HFF-Myc (cell line): ENCODE measurements at regions not wholly inside any gene's neighbourhood (a gene's known extent, or its start where the extent isn't known, plus 50 kb on each side); places are given as distances from the start of the nearest gene placed in this dataset.

ENCODE experiments used
- DNase-seq: peaks from one replicate; pipeline ENCODE4 v3.0.0-alpha.2; 2011; ENCODE audit warnings: low read depth; ENCODE audit errors: extremely low read depth
- H3K4me3 ChIP-seq: replicated peaks from 2 replicates; pipeline ENCODE4 v1.5.1; 2011; ENCODE audit warnings: low read depth, mild to moderate bottlenecking, control low read depth, low read length
- CTCF ChIP-seq: IDR thresholded peaks from 2 replicates; pipeline ENCODE4 v1.5.1; 2012; ENCODE audit warnings: mild to moderate bottlenecking, low read depth, low read length, control low read depth; ENCODE audit errors: missing control alignments

- no peak for TF ChIP-seq CTCF
- no peak overlapping the region for H3K4me3 ChIP-seq
- DNase-seq: no peak
Observed at GRCh38 chr12:85562765-85563164, 273.4 kb downstream of the RASSF9 start.

GRCh38 chr12:85564786-85565185 lies 271.4 kb downstream of the RASSF9 start:
- no peak overlapping the region for H3K4me3 ChIP-seq

DNA sequence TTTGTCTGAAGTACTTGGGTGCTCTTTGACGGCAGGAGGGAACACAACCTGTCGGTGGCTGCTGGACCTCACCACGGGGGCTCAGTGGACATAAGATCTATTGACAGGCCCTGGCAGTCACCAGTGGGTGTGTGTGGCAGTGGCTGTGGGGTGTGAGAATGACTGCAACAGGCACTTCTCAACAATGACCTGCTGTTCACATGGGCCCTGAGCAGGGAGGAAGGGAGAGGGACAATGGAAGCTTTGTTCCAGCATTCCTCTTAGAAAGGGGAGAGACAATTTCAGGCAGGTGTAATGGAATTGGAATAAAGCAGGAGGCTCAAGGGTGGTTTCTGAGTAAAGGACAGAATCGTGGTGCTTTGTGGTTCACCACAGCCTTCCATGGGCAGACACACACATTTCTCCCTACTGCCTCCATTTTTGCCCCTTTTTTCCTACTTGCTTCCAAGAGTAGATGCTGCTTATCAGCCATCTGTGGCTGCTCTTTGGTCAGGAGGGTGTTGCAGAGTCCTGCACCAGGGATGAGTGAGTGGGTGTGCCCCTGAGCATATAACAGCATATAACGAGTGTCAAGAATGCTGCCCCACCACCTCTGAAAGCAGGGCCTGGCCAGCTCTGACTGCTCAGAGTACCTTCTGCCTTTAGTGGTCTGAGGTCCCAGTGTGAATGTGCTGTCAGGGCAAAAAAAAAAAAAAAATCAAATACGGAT lies 267.7 kb downstream of the RASSF9 start:
- no peak for TF ChIP-seq CTCF
- DNase-seq: no peak
- no peak overlapping the region for H3K4me3 ChIP-seq

More at GRCh38 chr12:85564786-85565185, 271.4 kb downstream of the RASSF9 start:
- no peak for DNase-seq
- no peak for TF ChIP-seq CTCF

DNA sequence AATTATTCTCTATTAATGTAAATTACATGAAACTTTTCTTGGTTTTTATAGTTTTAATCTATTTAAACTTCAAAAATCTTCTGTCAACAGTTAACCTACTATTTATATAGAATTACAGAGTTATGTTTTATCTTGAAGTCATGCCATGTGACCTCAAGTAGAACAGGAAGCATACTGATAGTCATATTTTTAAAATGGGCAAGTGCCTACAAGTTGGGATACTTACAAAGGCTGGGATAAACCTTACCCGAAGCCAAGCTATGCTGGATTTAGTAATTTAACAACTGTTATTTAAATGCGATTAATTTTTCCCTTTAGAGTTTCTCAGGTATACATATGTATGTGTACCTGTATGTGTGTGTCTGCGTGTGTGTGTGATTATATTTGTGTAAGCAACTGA lies 266.9 kb downstream of the RASSF9 start:
- TF ChIP-seq CTCF: no peak
- no peak for DNase-seq
- H3K4me3 ChIP-seq: no peak overlapping the region

- no peak for TF ChIP-seq CTCF
- no peak for DNase-seq
- H3K4me3 ChIP-seq: no peak overlapping the region
Observed at GRCh38 chr12:85572956-85573355, 263.3 kb downstream of the RASSF9 start.

GRCh38 chr12:85573635-85574214 lies 262.5 kb downstream of the RASSF9 start:
- TF ChIP-seq CTCF: no peak
- no peak for DNase-seq
- no peak overlapping the region for H3K4me3 ChIP-seq
